NB4 (cell line): ENCODE measurements at regions not wholly inside any gene's neighbourhood (a gene's known extent, or its start where the extent isn't known, plus 50 kb on each side); places are given as distances from the start of the nearest gene placed in this dataset.

Experiments used
- CTCF ChIP-seq: IDR thresholded peaks from one replicate; pipeline ENCODE4 v1.5.1; 2012; ENCODE audit warnings: low read depth, low read length
- POLR2A ChIP-seq: IDR thresholded peaks from 2 replicates; pipeline ENCODE4 v1.6.1; 2011; ENCODE audit warnings: mild to moderate bottlenecking; ENCODE audit not compliant: insufficient read length; ENCODE audit errors: extremely low read depth

GRCh38 chr6:21715180-21715579 lies 121.6 kb downstream of the SOX4 start:
- TF ChIP-seq CTCF (no peak), POLR2A (no peak)
